ENCODE measurements at regions not wholly inside any gene's neighbourhood (a gene's known extent, or its start where the extent isn't known, plus 50 kb on each side); places are given as distances from the start of the nearest gene placed in this dataset.
"Not testable (repeated sequence)": the region's sequence is repeated elsewhere in the genome, so short reads cannot be mapped to it uniquely, and the experiment has no call there.

GRCh38 chr7:32645255-32645654 is 150.0 kb downstream of the AVL9 start:
- DNase-seq = not testable (repeated sequence)

- DNase-seq = no peak
Measured at GRCh38 chr7:32643194-32643593, 147.9 kb downstream of the AVL9 start.

GRCh38 chr7:32639122-32639521 is 143.8 kb downstream of the AVL9 start:
- DNase-seq = no peak

GRCh38 chr7:32638479-32639121 is 143.3 kb downstream of the AVL9 start:
- not testable (repeated sequence) for DNase-seq

Measured in NCI-H510A (cell line).